ENCODE measurements at regions not wholly inside any gene's neighbourhood (a gene's known extent, or its start where the extent isn't known, plus 50 kb on each side); places are given as distances from the start of the nearest gene placed in this dataset.

DNA sequence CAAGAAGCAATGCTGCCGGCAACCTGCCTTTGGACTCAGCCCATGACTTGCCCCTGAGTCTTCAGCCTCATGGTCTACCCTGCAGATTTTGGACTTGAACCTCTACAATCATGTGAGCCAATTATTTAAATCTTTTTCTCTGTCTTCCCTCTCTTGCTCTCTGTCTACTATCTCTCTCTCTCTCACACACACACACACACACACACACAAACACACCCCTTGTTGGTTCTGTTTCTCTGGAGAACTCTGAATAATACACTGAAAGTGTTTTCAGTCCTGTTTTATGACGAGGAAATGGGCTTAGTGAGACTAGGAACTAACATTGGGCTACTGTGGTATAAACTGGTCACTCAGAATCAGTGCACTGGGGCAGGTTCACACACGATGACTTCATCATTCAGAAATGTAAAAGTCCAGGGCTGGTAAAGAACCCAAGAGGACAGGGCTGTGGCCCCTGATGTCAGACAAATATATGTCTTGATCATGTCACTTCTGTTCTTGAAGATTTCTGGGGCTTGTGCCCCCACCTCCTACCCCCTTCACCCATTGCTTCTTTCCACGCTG is 266.1 kb upstream of the SIX2 start:
- no peak overlapping the region for H3K4me3 ChIP-seq (ENCODE audit: low read depth, low read length)

DNA sequence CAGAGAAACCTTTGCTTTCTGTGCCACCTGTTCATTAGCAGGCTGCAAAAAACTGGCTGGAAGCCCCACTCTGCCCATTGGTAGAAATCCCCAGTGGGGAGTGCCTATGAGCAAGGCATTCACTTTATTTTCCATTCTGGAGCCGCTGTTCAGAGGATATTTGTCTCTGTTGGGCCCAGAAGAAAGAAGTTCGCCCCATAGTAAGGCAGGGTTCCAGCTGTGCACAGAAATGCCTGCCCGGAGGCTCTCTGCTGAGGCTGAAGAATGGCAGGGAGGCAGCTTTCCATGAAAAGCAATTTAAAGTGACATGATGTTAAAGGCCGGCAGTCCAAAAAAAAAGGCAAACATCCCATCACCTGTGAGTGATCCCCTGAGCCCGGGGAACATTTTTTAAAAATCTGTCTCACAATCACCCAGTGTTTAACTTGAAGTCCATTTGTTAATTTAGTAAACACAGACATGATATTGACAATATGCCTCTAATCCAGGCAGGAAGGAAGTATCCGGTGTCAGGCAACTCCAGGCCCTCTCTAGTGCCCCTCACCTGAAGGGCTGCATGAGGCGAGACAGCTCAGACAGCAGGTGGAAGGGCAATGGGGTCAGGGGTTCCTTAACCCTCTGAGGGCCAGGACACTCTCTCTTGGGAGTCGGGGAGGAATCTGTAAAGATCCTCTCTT is 265.1 kb upstream of the SIX2 start:
- no peak overlapping the region for H3K4me3 ChIP-seq (ENCODE audit: low read depth, low read length)

DNA sequence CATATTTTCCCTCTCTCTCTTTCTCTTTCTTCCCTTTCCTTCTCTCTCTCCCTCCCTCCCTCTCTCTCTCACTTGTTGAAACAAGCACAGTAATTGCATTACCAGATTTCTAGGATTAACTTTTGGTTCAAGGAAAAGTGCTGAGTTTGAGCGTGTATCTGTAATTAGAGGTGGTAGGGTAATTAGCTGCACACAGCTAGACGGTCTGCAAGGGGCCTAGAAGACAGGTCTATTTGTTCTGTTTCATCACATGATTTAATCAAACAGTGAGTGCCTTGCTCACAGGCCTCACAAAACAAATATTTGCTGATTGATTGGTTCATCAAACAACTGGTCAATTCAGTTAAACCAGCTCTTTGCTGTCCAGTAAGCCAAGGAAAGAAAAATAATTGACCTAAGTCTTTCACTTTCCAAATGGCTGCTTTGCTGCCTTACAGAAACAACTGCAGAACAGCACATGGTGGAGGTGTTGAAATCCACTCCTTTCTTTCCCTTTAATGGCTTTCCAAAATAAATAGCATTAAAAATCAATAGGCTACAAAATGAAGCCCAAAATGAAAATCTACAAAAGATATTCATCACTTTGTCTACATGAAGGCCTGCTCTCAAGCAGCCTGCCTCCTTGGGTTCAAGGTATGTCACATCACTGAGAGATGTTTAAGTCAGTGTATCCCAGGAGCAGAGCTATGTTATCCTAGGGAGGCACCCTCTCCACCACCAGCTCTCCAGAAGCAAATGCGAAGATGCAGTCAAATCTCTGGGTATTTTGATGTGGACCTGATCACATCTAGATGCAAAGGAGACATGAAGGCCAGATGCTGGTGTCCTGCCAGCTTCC is 264.4 kb upstream of the SIX2 start:
- H3K4me3 ChIP-seq (ENCODE audit: low read depth, low read length), result no peak overlapping the region

DNA sequence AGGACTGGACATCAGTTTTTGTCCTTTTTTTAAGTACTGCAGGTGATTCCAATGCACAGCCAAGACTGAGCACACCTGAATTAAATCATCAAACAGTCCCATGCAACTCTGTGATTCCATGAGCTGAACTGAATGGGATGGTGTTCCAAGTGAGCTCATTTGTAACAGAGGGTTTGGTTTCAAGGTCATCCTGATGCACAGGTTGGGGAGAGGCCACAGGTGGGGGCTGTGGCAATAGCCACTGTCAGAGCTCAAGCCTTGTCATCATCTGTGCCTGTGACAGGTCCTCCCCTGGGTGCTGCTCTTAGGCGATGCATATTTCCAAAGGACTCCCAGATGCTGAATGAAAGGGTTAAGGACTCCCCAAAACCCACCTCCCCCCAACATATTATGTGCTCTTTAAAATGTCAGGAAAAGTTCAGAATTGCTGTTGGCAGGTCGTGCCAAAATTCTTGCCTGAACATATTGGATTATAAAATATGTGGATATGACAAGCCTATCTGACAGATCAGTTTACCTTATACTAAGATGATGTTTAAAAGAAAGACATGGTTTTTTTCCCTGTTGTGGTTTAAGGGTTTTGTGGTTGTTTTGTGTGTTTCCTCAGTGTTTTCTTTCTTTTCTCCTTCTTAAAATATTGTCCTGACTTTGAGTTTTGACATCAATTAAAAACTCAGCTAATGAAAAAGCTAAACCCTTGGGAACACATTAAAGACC is 263.5 kb upstream of the SIX2 start:
- no peak overlapping the region for H3K4me3 ChIP-seq (ENCODE audit: low read depth, low read length)

DNA sequence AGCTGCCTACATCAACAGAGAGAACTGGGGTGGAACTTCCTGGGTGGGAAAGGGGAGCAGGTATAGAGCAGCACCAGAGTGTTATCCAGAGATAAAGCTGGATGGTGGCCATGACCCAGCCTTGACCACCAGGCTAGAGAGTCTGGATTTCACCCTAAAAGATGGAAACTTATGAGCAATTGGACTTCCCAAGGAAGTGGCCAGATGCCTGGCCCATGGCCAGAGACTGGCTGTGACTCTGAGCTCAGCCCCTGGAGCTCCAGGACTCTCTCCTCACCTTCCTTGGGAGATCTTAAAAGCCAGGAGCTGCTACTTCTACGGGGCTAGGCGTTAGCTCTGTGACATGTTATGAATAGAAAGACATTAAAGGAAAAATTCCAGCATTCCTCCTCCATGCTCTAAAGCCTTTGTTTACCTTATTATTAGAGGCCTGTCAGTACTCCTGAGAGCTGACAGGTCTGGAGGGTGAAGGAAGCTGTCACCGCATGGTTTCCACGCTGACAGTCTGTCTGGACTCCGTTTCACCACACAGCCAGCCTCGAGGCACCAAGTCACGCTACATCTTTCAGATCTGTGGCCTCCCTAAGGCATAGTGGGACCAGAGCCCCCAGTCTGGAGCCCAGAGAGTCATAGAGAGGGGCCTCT is 260.0 kb upstream of the SIX2 start:
- H3K4me3 ChIP-seq (ENCODE audit: low read depth, low read length), result no peak overlapping the region

DNA sequence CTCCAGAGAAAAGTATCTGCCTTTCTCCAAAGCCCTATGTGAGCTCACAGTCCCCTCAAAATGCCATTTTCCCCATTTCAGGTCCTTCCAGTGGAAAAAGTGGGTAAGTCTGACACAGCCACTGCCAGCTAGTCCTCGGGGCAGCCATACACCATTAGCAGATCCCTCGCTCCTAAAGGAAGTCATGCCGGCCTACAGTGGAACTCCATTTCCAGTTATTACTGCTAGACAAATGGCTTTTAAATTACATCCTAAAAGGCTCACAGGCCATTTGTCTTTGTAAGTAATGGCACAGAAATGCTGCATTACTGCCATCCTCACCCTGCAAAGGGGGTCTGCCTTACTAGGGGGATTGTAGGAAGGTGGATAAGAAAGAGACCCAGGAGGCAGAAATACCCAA is 259.4 kb upstream of the SIX2 start:
- H3K4me3 ChIP-seq (ENCODE audit: low read depth, low read length), result no peak overlapping the region

DNA sequence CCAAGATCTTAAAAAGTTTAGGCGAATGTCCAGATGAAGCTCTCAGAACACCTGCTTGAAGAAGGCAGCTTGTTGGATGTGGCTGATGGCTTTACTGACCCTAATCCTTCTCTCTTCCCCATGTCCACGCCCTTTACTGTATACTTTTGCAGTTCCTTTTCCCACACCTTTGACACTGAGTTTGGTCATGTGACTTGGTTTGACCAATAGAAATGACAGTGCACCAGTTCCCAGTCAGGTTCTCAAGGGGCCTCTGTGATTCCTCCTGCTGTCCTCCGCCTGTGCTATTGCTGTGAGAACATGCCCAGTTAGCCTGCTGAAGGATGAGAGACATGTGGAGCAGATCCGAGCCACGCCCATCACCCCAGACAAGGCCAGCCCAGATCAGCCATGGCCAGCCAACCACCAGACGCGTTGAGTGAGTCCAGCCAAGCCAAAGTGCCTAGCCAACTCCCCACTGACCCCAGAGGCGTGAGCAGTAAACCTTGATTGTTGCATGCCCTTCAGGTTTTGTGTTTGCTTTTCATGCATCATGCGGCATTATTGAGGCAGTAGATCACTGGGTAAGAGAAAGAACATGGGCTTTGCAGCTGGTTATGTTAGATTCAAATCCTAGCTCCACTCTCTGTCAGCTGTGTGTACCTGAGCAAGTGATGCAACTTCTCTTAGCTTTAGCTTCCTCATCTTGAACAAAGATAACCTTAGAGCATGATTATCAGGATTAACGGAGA is 258.0 kb upstream of the SIX2 start:
- H3K4me3 ChIP-seq (ENCODE audit: low read depth, low read length), result no peak overlapping the region

DNA sequence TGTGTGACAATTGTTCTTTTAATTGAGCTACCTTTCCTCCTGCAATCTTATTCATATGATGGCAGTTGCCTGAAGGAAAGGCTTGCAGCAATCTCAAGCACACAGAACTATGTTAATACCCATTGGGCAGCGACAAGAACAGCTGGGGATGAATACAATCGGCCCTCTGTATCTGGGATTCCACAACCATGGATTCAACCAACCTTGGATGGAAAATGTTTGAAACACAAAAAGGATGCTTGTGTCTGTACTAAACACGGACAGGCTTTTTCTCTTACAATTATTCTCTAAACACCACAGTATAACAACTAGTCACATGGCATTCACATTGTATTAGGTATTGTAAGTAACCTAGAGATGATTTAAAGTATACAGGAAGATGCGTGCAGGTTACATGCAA is 256.1 kb upstream of the SIX2 start:
- no peak overlapping the region for H3K4me3 ChIP-seq (ENCODE audit: low read depth, low read length)

DNA sequence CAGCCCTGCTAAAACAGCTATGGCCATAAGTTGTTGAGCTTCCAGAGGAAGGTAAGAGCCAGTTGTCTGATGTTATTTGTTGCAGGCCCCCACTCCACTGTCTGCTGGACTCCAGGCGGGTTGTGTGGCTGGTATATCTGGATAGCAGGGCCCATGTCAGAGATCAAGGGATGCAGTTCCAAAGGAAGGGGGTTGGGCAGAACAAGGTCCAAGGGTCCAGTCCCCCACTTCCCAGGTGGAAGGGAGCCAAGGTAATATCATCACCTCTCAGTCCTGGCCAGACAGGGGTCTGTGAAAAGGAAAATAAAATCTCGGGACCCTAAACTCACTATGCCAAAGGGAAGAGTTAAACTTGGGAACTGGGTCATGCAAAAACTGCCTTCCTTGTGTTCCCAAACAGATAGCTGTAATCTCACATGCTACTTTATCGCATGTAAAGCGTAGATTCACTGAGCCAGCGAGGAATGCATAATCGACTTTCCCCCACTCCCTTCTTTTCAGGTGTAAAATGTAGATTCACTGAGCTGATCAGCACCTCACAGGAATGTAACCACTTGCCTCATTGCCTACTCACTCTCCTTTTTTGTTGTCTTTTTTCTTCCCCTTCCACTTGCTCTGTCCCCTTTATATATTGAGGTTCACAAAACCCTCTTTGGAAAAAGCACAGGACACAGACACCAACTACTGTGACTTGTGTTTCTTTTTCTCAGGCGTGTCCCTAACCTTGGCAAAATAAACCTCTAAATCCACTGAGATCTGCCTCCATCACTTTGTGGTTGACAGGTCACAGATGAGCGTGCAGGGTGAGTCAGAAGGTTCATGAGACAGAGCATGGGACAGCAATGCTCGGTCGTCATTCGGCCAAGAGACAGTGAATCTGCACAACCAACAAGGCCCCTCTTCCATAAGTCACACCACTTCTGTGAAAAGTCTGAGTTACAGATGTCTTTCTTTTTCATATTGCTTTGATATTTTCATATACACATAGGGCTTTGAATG is 255.3 kb upstream of the SIX2 start:
- no peak overlapping the region for H3K4me3 ChIP-seq (ENCODE audit: low read depth, low read length)

DNA sequence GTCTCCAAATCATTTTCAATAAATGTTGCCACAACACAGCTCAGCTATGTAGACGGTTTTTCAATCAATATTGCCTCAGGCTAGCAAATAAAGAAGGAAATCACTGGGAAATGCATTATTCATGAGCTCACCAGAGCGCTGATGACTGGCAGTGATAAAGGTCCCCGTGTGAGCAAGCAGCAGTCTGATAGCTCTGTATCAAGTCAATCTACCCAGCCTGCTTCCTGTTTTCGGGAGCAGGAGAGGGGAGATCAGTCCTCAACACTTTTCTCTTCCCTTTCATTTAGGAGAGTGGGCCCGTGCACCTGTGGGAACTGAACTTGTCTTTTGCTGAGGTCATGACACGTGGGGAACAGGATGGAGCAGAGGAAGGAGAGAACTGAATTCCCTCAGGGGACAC is 253.9 kb upstream of the SIX2 start:
- H3K4me3 ChIP-seq (ENCODE audit: low read depth, low read length), result no peak overlapping the region

DNA sequence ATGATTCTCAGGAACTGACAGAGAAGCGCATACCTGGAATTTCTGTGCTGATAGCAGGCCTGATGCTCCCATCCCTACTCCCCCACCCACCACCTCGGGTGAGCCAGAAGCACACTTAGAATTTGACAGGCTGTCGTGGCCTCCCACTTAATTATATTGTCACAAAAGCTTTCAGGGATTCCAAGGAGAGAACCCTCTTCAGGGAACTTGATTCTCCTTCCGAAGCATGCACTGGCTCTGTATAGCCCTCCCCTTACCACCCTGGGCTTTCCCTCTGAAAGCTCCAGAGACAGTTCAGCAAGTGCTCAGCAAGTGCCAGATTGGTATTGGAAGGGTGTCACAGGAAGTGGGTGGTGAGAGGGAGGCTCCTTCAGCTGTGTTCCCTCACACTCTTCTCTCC is 252.5 kb upstream of the SIX2 start:
- no peak overlapping the region for H3K4me3 ChIP-seq (ENCODE audit: low read depth, low read length)

DNA sequence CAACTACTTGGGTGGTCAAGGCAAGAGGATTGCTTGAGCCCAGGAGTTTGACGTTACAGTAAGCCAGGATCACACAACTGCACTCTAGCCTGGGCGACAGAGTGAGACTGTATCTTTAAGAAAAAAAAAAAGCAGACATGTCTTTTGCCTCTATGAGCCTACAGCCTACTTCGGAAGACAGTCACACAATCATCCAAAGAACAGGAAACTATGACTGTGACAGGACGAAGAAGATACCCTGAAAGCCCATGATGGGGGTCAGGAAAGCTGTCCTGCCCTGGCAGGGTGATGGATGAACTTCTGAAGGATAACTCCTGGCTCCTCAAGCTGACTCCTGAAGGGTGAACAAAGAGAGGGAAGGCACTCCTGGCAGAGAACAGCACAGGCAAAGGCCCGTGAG is 251.7 kb upstream of the SIX2 start:
- H3K4me3 ChIP-seq (ENCODE audit: low read depth, low read length), result no peak overlapping the region

DNA sequence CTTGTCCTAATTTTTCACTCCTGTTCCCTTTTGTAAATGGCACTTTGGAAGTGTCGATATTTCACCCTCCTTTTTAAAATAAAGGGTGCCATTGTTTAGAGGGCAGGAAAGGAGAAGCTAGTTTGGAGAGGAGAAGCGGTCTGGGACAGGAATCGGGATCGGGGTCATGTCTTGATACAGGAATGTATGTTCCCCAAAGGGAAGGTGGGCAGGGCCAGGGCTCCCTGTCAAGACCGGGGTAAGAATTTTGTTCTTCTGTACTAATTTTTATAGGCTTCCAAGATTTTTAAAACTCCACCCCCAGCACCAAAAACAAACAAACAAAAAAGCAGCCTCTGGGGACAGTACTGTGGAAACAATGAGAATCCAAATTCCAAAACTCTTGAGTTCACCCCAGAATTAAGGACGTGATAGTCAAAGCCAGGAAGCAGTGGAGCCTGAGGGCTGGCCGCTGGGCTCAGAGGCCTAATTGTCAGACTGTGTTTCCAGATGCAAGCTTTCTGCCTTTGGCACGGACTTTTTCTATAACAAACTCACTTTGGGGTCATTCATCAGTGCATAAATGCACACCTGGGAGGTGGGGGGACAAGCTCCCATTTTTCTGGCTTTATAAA is 250.4 kb upstream of the SIX2 start:
- H3K4me3 ChIP-seq (ENCODE audit: low read depth, low read length), result no peak overlapping the region

DNA sequence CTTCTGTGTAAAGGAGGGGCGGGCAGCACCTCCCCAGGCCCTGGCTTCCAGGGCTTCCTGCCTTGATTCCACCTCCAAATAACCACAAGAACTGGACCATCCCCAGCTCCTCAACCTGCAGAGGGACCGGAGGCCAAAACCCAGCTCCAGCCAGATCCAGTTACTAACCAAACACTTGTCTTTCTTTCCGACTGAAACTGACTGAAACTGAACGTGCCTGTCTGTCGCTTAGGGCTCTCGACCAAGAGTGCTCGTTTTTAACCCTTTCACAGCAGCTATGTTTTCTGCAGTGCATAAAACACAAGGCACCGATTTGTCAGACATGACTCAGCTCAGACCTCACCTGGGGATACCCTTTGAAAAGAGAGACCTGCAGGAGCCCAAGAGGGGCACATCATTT is 249.9 kb upstream of the SIX2 start:
- H3K4me3 ChIP-seq (ENCODE audit: low read depth, low read length), result no peak overlapping the region

DNA sequence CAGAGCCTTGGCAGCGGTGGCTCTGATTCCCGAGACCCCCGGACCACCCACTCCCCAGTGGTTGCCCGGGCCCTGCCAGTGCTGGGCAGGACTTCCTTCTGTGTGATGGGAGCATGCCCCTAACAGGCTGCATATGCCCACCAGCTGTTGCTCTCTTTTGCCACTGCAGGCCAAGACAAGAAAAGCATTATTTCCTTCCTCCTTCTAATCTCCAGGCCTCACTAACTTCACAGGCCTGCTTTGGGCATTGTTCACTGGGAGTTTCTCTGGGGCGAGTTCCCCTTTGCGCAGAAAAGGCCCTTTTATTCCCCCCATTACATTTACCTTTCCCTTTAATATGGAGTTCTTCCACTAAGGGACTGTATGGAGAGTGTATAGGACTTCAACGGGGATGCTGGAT is 249.1 kb upstream of the SIX2 start:
- H3K4me3 ChIP-seq (ENCODE audit: low read depth, low read length), result no peak overlapping the region

DNA sequence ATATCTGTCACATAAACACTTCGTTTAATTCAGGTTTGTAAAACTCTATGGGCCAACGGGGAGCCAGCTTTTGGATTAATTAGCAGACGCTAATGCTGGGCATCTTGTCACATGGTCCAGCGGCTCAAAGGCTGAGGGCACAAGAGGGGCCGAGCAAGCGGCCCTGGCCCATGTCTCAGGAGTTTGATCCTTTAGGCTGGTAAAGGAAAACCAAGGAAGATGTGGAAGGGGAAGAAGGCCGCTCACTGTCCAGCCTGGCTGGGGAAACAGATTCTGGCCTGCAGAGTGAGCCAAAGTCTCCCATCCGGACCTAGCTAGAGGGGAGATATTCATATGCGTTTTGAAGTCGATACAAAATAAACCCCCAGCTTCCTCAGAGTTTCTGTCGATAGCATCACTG is 248.6 kb upstream of the SIX2 start:
- H3K4me3 ChIP-seq (ENCODE audit: low read depth, low read length), result no peak overlapping the region

DNA sequence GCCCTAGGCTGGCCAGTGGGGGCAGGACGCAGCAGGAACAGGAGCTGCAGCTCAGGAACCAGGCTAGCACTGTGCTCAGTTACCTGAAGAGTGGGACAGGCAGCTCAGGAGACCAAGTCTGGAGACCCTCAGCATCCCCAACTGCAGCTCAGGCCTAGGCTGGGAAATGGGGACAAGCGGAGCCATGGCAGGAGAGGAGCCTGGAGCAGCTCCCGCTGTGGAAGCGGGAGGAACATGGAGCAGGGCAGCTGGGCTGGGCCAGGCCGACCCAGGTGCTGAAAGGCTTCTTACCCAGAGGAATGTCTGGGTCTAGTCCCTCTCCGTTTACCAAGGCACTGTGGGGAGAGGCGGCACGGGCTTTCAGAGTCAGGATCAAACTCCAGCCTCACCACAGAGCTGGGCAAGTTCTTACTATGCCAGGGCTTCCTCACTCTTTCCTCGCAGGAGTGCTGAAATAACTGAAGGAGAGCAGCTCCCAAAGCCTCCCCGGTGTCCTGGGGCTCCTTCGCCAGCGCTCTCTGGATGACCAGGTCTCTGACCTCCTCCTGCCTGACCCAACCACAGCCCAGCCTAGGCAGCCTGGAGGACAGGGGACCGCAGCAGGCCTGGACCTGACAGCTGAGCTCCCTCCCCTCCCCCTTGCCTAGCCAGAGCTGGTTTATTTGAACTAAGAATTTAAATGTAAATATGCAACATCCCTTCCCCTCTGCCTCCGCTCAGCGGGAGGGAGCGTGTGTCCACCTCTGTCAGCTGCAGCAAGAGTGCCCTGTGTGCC is 247.8 kb upstream of the SIX2 start:
- H3K4me3 ChIP-seq (ENCODE audit: low read depth, low read length), result no peak overlapping the region
